PC-9 (cell line): ENCODE measurements at regions not wholly inside any gene's neighbourhood (a gene's known extent, or its start where the extent isn't known, plus 50 kb on each side); places are given as distances from the start of the nearest gene placed in this dataset.

Source experiments
- CTCF ChIP-seq: fragments of 200-600 bp; sonication (generic); conservative IDR thresholded peaks from 2 replicates; pipeline ENCODE4 v1.6.1; 2017; ENCODE audit warnings: mixed run types, antibody characterized with exemption, mild to moderate bottlenecking, moderate library complexity
- EZH2 ChIP-seq: fragments of 200-600 bp; sonication (generic); IDR thresholded peaks from 2 replicates; pipeline ENCODE4 v1.8.0; 2017; ENCODE audit warnings: antibody characterized with exemption, low read depth

DNA sequence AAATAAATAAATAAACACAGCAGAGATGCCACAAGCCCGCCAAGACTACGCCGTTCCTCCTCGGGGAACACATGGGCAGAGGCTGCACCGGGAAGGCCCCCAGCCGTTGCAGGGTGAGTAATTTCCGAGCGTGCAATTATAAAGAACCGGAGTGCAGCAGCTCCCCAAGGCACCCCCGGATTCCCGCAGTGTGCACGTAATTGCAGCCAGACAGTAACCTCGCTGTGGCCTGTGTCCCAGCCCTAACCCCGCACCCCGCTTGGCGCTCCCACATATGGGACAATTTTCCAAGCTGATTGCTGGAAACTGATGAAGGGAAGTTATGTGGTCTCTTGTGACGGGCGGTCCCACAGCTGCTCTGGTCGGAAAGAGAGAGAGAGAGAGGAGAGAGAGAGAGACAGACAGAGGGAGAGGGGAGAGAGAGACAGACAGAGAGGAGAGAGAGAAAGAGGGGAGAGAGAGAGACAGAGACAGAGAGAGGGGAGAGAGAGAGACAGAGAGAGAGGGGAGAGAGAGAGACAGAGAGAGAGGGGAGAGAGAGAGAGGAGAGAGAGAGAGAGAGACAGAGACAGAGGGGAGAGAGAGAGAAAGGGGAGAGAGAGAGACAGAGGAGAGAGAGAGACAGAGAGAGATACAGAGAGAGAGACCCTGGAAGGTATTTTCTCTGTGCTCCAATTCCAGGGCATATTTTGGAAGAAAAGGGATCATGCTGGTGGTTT lies 275.4 kb downstream of the SHOX start:
- TF ChIP-seq CTCF (no peak), EZH2 (no peak)
